K562 (cell line): ENCODE measurements at regions not wholly inside any gene's neighbourhood (a gene's known extent, or its start where the extent isn't known, plus 50 kb on each side); places are given as distances from the start of the nearest gene placed in this dataset.

Experiments used
- CBFB ChIP-seq: sonication (generic); formaldehyde crosslinking; IDR thresholded peaks from 2 replicates; pipeline ENCODE4 v1.4.0; 2020; ENCODE audit warnings: mild to moderate bottlenecking, missing genetic modification reagents
- TCF7L2 ChIP-seq: fragments of 150-350 bp; IDR thresholded peaks from 2 replicates; pipeline ENCODE4 v1.6.1; 2016; ENCODE audit warnings: low read depth, mild to moderate bottlenecking, low read length, moderate library complexity
- TF ChIP-seq, protein P1 (sequence below), 3 experiments: IDR thresholded peaks in 2 of 3; conservative IDR thresholded peaks in 1 of 3; 2 replicates each; pipeline ENCODE4 v1.5.1; 2011 to 2012; ENCODE audit warnings: low read length in 3 of 3, mild to moderate bottlenecking in 3 of 3, control low read depth in 2 of 3, improper control_type of control experiment in 1 of 3, inconsistent platforms in 1 of 3, low read depth in 1 of 3, mixed read lengths in 1 of 3, moderate library complexity in 1 of 3; ENCODE audit not compliant: insufficient read depth in 2 of 3

DNA sequence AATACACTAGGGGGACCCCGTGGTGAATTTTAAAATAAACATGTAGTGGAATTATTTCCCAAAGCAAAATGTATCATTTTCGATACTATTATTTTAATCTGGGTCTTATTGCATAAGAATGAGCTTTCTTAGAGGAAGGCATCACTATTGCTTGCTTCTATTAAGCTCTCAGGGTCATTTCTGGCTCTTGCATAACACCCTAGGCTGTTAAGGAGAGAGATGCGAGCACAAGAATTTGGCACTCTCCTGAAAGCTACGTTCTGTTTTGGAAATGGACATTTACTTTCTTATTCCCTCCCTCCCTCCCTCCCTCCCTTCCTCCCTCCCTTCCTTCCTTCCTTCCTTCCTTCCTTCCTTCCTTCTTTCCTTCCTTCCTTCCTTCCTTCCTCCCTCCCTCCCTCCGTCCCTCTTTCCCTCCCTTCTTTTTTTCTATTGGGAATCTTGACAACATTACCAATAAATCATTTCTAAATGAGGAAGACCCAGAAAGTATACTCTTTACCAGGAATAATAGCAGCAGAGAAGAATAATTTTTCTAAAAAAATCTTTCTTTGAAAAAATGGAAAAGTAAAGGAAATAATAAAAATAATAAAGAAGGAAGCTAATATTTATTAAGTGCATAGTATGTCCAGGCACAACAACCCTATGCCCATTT is 83.6 kb upstream of the BDNF start:
- no peak for TF ChIP-seq CBFB (CRISPR knock-in tag)
- TF ChIP-seq, protein P1, sequence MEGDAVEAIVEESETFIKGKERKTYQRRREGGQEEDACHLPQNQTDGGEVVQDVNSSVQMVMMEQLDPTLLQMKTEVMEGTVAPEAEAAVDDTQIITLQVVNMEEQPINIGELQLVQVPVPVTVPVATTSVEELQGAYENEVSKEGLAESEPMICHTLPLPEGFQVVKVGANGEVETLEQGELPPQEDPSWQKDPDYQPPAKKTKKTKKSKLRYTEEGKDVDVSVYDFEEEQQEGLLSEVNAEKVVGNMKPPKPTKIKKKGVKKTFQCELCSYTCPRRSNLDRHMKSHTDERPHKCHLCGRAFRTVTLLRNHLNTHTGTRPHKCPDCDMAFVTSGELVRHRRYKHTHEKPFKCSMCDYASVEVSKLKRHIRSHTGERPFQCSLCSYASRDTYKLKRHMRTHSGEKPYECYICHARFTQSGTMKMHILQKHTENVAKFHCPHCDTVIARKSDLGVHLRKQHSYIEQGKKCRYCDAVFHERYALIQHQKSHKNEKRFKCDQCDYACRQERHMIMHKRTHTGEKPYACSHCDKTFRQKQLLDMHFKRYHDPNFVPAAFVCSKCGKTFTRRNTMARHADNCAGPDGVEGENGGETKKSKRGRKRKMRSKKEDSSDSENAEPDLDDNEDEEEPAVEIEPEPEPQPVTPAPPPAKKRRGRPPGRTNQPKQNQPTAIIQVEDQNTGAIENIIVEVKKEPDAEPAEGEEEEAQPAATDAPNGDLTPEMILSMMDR (IDR thresholded peaks at IDR 0.05 in 2 of 3, conservative IDR thresholded peaks at IDR 0.05 in 1 of 3; ENCODE audit: insufficient read depth in 2 of 3, low read depth in 1 of 3, low read length in 3 of 3) = no peak
- no peak for TF ChIP-seq TCF7L2
